GM21447 (cell line): ENCODE measurements at regions not wholly inside any gene's neighbourhood (a gene's known extent, or its start where the extent isn't known, plus 50 kb on each side); places are given as distances from the start of the nearest gene placed in this dataset.

Experiments used
- ATAC-seq: cut with Tn5 transposase; IDR thresholded peaks from one replicate; pipeline ENCODE4 v1.9.1; 2021; ENCODE audit not compliant: unreplicated experiment

DNA sequence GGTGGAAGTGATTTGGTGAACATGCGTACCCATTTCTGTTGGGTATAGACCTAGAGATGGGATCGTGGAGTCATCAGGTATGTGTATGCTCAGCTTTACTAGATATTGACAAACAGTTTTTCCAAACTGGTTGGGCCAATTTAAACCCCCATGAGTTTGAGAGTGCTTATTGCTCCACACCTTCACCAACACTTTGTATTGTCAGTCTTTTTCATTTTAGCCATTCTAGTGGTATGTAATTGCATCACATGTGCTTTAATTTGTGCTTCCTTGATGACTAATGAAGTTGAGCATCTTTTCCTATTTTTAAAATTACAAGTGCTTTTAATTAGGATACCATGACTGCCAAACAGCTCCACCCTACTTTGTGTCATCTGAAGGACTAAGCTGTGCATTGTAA is 158.9 kb upstream of the AKIRIN2 start:
- no peak for ATAC-seq

DNA sequence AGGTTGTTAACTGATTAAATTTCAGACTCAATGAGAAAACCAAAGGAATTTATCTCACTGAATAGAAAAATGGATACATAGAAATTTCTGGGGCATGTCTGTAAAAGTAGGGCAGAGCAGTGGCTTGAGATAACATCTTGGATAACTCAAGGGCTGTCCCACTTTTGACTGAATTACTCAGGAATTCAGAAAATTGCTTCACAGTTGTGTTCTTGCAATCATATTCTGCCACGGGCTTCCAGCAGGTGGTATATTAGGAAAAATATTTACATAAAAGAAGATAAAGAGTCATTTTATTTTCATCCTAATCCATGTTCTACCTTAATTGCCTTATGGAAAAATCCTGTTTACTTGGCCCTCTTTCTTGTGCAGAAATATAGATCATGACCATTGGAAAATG is 156.4 kb upstream of the AKIRIN2 start:
- ATAC-seq, result no peak

DNA sequence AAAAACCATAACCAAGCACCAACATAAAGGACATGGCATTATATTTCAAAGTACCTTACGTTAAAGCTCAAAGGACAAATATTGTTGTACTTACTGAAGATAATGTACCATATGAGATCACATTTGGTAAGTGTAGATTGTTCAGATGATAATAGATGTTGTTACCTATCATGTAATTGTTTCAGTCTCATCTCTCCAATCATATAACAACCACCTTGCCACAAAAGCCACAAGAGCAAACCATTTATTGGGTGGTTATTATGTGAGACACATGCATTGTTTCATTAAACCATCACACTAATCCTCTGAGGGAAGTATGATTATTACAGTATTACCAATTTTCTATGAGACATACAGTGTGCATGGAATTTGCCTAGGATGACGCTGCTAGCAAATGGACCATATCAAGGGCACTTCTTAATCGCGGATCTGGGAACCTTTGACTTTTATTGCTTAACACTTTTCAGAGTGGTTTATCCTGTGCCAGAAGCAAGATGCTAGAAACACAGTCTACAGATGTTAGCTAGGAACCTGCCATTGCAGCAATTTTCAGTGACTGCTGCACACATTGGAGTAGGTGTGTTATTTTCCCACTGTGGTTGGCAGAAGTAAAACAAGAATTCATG is 149.8 kb upstream of the AKIRIN2 start:
- ATAC-seq, result no peak

DNA sequence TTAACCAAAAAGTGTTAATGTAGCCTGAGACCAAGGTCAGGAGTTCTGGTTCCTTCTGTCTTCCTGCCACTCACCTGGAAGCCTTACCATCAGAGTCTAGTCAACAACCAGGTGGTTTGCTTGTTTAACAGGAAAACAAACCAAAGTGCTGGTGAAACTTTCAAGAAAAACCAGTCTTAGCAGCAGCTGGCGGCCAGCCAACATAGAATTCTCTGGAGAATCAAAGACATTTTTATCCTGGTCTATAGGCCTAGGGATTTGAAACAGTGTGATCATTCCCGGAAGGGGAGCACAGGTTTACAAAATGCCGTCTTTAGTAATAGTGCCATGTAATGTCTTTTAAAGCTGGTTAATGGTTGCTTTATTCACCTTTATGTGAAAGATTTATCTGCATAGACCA is 146.6 kb upstream of the AKIRIN2 start:
- ATAC-seq, result no peak

DNA sequence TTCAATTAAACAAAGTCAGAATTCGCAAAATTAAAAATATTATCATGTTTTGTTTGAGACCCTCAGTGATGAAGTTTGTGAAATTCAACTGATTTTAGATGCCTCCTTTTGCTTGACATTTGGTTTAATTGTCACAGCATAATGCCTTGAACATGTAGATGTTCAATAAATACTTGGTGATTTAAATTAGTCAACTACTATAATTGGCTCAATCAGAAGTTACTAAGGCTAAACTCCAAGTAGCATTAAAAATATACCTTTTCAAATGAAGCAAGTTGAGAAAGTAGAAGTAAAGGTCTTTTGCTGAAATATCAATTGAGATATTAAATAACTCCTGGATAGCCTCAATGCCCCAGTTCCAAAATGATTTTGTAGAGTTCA is 145.8 kb upstream of the AKIRIN2 start:
- no peak for ATAC-seq

DNA sequence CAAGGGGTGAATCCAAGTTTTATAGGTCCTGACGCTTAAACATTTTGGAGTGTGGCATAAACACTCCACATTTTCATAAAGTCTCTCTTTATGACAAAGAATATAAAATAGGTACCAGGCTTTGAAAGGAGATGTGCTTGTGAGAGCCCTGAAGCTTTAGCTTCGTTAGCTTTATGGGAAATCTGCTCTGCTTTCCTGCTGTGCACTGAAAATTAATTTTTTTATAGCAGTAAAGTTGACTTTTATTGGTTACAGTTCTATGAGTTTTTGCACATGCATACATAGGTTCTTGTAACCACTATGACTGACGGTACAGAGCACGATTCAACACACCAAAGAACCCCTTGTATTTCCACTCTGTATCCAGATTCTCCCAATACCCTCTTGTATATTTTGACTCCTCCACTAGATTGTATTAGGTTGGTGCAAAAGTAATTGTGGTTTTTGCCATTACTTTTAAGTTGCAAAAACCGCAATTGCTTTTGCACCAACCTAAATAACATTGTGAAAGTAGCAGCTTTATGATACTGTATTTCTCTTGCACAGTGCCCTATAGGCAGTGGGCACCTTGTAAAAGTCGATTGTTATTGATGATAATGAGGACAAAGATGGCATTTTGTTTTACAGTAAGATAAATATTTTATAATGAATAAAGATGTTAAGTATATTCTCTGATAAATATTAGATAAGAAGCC is 145.2 kb upstream of the AKIRIN2 start:
- ATAC-seq, result no peak

DNA sequence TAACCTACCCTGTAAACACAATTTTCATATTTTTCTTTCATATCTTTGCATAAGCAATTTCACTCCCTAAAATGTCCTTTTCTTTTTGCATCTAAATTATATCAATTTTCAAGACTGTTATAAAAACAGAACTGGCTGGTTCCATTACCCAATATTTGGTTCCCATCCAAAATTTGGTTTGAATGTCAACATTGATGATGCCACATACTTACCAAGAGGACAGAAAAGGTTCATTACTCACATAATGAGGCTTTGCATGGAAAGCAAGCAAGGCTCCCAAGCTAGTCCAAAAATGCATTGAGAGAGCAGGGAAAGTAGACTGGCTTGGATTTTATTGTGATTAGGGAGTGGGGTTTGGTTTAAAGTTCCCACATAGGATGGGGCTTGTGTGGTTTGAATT is 144.4 kb upstream of the AKIRIN2 start:
- ATAC-seq, result no peak

DNA sequence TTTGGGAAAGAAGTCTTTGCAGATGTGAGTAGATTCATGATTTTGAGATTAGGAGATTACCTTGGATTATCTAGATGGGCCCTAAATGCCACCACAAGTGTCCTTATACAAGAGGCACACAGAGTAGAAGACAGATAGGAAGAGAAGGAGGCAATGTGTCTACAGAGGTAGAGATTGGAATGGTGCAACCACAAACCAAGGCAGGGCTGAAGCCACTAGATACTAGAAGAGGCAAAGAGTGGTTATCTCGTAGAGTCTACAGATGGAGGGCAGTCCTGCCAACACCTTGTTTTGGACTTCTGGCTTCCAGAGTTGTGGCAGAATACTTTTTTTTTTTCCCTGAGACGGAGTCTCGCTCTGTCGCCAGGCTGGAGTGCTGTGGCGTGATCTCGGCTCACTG is 138.3 kb upstream of the AKIRIN2 start:
- ATAC-seq, result no peak

DNA sequence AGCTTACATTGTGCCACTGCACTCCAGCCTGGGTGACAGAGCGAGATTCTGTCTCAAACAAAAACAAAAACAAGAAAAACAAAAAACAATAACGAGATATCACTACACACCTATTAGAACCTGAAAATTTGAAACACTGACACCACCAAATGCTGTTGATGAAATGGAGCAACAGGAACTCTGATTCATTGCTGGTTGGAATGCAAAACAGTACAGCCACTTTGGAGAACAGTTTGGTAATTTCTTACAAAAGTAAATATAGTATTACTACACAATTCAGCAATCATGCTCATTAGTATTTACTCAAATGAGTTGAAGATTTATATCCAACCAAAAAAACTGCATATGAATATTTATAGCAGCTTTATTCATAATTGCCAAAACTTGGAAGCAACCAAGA is 135.8 kb upstream of the AKIRIN2 start:
- no peak for ATAC-seq

DNA sequence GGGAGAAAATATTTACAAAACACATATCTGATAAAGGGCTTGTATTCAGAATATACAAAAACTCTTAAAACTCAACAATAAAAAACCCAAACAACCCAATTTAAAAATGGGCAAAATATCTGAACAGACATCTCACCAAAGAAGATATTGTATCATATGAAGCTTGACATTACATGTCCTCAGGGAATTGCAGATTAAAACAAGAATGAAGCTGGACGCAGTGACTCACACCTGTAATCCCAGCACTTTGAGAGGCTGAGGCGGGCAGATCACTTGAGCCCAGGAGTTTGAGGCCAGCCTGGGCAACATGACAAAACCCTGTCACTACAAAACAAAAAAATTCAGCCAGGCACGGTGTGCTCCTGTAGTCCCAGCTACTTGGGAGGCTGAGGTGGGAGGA is 135.4 kb upstream of the AKIRIN2 start:
- ATAC-seq, result no peak

DNA sequence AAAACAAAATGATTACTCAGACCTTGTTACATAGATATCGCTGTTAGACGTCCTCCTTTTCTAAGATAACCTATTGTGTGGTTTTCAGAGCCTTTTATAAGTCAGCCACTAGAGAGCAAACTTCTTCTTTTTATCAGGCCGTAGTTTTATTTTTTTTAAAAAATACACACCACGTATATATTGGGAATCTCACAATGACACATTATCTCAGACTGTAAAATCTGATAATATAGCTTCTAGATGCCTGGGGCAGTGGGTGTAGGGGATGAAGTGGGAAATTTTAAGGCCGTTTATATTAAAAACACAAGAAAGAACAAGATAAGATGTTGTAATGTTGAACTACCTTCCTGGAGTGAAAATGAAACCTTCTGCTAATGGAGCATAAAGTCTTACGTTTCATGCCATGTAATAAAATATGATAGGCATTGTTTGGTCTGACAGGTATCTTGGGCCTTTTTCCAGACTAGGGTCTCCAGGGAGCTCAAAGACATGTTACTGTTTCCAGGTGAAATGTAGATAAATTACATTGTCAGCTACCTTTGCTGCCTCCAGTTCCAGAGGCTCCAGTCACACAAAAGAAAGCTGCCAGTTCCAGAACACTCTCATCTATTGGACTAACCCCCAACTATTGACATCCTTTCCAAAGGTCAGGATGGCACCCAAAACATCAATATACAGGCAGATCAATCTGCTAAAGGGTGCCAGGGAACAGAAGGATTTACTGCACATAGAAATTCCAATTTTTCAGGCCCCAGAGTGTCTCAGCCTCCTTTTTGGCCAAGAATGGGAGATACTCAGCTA is 130.2 kb upstream of the AKIRIN2 start:
- peak; percentile 65 for ATAC-seq

DNA sequence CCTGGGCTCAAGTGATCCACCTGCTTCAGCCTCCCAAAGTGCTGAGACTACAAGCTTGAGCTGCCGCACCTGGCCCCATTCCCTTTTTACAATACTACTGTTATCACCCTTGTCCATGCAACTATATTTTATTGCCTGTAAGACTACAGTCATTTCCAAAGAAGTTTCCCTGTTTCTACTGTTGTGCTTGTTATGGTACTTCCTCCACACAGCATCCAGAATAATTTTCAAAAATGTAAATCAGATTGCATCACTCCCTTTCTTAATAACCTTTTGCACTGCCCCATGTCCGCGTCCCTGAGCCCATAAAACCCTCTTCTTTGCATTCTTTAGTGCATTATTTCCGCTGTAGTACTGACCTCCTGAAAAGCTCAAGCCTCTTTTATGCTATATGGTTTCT is 128.9 kb upstream of the AKIRIN2 start:
- no peak for ATAC-seq

DNA sequence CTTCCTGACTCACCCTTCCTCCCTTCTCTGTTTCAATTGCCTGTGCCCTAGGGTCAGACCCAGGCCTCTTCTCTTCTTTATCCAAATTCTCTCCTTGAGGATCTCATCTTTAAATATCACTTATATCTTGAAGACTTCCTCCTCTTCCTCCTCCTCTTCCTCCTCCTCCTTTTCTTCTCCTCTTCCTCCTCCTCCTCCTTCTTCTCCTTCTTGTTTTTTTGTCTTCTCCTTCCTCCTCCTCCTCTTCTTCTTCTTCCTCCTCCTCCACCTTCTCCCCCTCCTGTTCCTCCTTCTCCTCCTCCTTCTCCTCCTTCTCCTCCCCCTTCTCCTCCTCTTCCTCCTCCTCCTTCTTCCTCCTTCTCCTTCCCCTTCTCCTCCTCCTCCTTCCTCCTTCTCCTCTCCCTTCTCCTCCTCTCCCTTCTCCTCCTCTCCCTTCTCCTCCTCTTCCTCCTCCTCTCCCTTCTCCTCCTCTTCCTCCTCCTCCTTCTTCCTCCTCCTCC is 127.6 kb upstream of the AKIRIN2 start:
- ATAC-seq, result no peak

DNA sequence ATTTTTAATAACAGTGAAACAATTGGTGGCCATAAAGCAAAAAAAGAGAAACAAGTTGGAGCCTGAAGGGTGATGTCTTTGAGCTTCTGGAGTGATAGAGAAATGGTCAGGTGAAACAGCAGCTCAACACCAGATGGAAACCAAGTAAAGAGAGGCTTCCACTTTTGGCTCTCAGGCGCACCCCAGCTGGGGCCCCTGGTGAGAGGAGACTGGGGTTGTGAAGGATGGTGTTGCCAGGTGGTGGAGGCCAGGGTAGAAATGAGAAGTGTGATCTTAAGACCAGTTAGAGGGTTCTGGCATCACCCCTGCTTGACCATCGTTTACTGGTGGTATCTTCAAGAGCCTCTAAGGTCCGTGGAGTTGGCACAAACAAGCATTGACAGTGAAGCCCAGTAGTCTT is 126.0 kb upstream of the AKIRIN2 start:
- ATAC-seq, result no peak

DNA sequence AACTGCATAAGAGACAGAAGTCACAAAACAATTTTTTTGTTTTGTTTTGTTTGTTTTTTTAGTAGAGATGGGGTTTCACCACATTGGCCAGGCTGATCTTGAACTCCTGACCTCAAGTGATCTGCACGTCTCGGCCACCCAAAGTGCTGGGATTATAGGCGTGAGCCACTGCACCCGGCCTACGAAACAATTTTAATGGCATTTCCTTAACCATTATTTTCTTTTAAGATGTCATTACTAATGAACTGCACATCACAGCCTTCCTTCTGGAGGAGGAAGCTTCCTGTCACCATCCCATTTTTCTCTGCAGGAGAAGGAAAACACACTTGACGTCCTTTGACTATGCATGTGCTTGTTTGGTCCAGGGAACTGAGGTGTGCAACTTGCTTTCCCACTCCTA is 125.3 kb upstream of the AKIRIN2 start:
- no peak for ATAC-seq

DNA sequence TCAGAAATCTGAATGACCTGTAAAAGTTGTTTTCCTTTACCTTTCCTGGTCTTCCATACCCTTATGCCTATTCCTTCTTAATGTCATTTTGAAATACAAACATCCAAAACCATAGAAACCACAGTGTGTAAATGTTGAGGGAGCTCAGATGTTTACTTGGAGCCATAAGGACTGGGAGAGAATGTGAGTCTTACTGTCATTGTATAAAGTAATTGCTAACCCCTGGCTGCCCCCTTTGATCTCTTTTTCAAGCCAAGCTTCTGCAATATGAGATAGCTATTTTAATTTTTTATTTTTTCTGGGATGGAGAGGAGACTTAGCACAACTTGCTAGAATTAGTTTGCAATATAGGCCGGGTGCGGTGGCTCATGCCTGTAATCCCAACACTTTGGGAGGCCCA is 124.4 kb upstream of the AKIRIN2 start:
- no peak for ATAC-seq

DNA sequence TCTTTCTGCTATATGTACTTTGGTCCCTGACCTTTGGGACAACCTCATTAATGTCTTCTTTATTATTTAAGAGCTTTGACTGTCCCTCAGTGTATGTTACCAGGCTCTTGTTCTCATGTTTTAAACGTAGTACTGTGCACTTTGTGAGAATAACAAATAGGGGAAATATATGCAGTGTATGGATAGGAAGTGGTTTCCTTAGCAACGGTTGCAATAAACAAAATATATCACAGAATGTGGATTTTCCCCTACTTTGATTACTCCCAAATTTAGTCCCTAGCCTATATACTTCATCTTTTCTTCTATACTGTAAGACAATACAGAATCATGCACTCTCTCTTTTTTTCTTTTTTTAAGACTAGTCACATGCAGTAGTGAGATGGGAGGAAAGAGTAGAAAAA is 123.8 kb upstream of the AKIRIN2 start:
- ATAC-seq, result no peak

DNA sequence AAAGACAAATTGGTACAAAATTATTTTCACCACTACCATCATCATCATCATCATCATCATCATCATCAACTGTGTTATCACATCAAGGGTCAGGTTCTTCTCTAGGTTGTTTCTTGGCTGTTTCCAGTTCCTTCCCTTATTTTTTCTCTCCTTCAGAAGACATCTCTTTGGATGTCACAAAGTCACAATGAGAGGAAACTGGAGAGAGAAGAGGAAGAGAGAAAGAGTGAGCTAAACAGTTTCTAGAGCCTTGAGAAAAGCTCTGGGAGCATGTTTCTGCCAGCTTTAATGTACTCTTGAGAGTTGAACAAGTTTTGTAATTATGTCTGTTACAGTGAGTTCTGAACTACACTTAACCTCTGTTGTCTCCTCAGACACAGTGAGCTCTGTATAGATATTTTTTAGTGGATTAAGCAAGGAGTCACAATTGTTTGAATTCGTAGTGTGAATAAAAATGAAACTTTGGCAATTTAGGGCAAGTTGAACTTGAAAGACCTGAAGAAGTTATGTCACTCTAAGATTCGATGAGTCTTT is 123.0 kb upstream of the AKIRIN2 start:
- ATAC-seq, result no peak

DNA sequence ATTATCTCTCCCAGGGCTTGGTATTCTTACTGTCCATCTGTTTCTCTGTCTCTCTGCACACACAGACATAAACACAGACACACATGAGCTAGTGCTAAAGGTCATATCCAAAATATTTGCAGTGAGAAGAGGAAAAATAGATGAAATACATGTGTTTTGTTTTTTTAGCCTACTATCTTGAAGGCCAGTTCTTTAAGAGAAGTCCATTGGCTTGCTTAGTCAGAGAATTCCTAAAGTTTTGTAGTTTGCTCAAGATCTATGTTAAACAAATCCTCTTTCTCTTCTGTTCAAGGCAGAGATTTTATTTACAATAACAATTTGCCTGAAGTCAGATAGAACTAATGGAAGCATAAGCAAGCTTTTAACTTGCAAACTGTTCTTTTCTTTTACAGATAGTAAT is 120.0 kb upstream of the AKIRIN2 start:
- ATAC-seq, result no peak

DNA sequence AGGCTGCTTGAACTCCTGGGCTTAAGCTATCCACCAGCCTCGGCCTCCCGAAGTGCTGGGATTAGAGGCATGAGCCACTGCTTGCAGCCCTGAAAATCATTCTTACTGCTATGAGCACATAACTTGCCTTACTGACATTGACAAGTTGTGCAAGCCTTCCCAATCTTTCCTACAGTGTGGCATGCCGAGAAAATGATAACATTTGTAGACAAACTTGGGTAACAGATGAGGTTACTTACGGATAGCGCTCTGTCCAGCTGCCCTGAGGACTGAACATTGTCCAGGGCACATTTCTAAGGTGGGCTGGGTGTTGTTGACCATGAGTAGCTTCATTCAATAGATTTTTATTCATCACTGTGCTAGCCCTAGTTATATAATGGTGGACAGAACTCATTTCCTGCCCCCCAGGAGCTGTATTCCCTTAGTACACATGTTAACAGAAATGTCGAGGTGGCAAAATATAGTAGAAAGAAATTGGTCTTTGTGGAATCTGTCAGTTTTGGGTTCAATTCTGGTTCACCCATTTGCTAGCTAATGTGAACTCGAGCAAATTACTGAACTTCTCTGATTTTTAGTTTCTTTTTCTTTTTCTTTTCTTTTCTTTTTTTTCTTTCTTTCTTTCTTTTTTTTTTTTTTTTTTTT is 118.4 kb upstream of the AKIRIN2 start:
- no peak for ATAC-seq

DNA sequence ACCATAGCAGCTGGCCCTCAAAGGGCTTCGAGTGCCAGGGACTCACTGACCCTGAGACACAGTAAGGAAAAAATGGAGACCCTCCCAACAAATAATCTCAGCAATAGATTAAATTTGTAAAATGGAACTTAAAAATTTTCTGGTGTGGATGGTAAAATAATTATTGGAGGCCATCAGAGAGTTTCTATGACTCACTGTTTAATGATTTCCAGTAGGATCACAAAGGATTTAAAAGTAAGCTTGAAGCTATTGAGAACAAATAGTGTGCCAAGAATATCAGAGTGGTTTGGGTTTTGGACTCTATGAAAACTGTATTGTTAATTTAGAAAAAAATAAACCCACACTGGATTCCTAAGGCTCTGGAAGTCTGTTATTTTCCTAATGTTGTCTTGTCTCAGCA is 115.2 kb upstream of the AKIRIN2 start:
- ATAC-seq, result no peak
